ENCODE measurements at regions not wholly inside any gene's neighbourhood (a gene's known extent, or its start where the extent isn't known, plus 50 kb on each side); places are given as distances from the start of the nearest gene placed in this dataset.

- peak; percentile 61 for DNase-seq (ENCODE audit: low read depth)
Measured at GRCh38 chr5:74954919-74955318, 88.7 kb upstream of the FAM169A start.

GRCh38 chr5:74953937-74954720, 87.9 kb upstream of the FAM169A start:
- peak; percentile 62 for DNase-seq (ENCODE audit: low read depth)

DNA sequence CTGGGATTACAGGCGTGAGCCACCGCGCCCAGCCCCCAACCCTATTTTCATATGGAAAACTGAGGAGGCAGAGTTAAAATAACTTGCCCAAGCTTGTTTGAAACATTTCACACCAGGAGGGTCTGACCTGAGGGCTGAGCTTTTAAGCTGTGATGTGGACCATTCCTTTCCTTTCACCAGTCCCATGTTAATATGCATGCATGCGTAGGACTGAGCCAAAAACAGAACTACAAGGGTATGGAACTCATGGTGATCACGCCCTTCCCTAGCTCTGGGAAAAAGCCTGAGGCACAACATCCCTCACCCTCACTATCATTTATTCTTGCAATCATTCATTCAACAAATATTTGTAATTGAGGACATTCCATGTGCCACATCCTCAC, 87.4 kb upstream of the FAM169A start:
- DNase-seq (ENCODE audit: low read depth), result no peak

- DNase-seq (ENCODE audit: low read depth), result no peak
Measured at GRCh38 chr5:74952406-74952805, 86.2 kb upstream of the FAM169A start.

GRCh38 chr5:74951865-74952264, 85.7 kb upstream of the FAM169A start:
- DNase-seq (ENCODE audit: low read depth), result no peak

- no peak for DNase-seq (ENCODE audit: low read depth)
Measured at GRCh38 chr5:74950836-74951515, 84.8 kb upstream of the FAM169A start.

- DNase-seq (ENCODE audit: low read depth), result peak; percentile 25
Measured at GRCh38 chr5:74949976-74950375, 83.8 kb upstream of the FAM169A start.

- peak; percentile 19 for DNase-seq (ENCODE audit: low read depth)
Measured at GRCh38 chr5:74948031-74948546, 81.9 kb upstream of the FAM169A start.

DNA sequence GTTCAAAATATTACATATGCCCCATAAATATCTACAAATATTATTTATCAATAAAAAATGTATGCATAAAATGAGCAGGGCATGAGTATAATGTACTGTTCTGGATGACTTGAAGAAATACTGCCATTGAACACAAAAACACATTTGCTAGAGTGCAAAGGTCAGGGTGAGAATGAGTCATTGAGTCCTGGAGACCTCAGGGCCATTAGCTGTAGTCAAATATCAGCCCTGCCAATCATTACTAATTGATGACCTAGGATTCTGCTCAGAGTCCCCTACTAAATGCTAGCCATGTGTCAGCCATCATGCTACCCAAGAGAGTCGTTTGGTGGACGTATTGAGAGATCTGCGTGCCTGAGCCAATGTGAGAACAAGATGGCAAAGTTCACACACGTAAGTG, 80.3 kb upstream of the FAM169A start:
- no peak for DNase-seq (ENCODE audit: low read depth)

- no peak for DNase-seq (ENCODE audit: low read depth)
Measured at GRCh38 chr5:74945561-74946165, 79.5 kb upstream of the FAM169A start.

DNA sequence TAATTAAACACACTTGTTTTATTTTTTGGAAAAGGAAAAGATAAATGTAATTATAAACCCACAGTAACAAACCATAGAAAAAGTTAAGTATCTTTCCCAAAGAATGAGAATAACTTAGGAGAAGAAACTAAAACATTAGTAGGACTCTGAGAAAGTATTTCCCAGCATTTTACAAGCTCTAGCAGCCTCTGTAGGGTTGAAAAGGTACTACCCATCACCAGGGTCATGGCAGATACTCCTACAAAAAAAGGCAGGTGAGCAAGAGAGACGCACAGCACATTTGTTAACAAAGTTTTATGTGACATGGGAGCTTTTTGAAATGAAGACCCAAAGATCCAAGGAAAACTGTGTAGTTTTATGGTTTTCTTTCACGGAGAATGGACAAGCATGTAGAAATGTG, 77.7 kb upstream of the FAM169A start:
- DNase-seq (ENCODE audit: low read depth), result no peak

GRCh38 chr5:74942622-74943286, 76.6 kb upstream of the FAM169A start:
- DNase-seq (ENCODE audit: low read depth), result no peak

DNA sequence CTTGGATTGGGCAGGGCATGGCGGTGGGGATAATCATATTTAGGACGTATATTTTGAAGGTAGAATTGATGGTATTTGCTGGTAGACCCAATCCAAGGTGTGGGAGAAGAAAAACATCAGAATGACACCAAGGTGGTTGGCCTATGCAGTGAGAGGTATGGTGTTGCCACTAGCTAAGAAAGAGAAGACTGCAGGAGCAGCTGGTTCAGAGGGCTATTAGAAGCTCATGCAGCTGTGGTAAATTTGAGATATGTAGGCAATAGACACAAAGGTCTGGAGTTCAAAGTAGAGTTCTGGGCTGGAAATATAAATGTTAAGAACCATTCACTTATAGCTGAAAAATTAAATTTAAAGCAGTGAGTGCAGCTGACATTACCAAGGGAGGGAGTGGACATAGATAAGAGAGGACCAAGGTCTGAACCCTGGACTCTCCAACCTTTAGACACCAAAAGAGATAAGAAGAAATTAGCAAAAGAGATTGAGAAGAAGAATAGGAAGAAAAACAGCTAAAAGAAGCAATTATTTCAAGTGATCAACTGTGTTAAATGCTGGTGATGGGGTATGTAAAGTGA, 74.7 kb upstream of the FAM169A start:
- no peak for DNase-seq (ENCODE audit: low read depth)

GRCh38 chr5:74938250-74938933, 72.2 kb upstream of the FAM169A start:
- peak; percentile 33 for DNase-seq (ENCODE audit: low read depth)

GRCh38 chr5:74935752-74936091, 69.5 kb upstream of the FAM169A start:
- DNase-seq (ENCODE audit: low read depth), result no peak

GRCh38 chr5:74934949-74935751, 69.0 kb upstream of the FAM169A start:
- DNase-seq (ENCODE audit: low read depth), result peak; percentile 66

- DNase-seq (ENCODE audit: low read depth), result no peak
Measured at GRCh38 chr5:74927336-74927735, 61.1 kb upstream of the FAM169A start.

DNA sequence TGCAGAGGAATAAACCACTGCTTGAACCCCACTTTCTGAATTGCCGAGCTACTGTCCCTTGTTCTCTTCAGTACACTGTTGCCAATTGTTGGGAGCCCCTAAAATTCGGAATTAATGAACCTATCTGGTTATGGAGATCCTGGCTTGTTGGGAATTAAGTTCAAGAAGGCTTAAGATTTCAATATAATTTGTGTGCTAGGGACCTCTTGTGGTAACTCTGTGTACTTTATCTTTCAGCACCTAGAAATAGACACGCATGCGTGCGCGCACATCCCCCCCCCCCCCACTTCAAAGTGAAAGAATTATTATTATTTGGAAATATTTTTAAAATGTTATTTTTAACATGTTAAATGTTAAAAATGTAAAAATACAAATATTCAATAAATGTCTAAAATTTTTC, 53.3 kb upstream of the FAM169A start:
- DNase-seq (ENCODE audit: low read depth), result peak; percentile 76

GRCh38 chr5:74919041-74919440, 52.9 kb upstream of the FAM169A start:
- DNase-seq (ENCODE audit: low read depth), result no peak

DNA sequence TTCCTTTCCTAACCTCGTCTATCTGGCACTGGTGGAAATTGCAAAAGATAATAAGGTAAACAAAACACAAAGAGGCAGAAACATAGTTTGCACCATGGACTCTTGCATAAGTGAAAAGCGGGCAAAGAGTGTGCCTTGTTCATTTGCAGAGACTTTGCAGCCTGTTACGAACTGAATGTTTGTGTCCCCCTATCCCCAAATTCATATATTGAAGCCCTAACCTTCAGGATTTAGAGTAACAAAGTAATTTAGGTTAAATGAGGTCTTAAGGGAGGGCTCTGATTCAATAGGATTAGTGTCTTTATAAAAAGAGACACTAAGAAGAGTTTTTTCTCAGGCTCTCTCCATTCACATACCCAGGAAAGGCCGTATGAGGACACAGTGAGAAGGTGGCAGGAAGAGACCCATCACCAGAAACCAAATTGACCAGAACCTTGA, 52.1 kb upstream of the FAM169A start:
- DNase-seq (ENCODE audit: low read depth), result no peak

Data from ELR (cell line).